ENCODE measurements at regions not wholly inside any gene's neighbourhood (a gene's known extent, or its start where the extent isn't known, plus 50 kb on each side); places are given as distances from the start of the nearest gene placed in this dataset.

- Histone ChIP-seq H3K4me1 (ENCODE audit: low read length) (no peaks in the 10 kb centered on the region), H3K36me3 (ENCODE audit: insufficient read depth, low read length) (no peaks in the 10 kb centered on the region), H3K27me3 (ENCODE audit: low read length) (no peaks in the 10 kb centered on the region), H3K4me2 (ENCODE audit: low read depth, low read length, poor library complexity, severe bottlenecking) (no peak overlapping the region), H4K20me1 (ENCODE audit: insufficient read depth, low read depth, low read length) (no peaks in the 10 kb centered on the region), H2AFZ (ENCODE audit: low read length) (no peak overlapping the region), H3K27ac (ENCODE audit: low read length) (no peak overlapping the region), H3K4me3 (ENCODE audit: low read length) (no peak overlapping the region), H3K9me2 (replicated peaks; ENCODE audit: insufficient read depth, low read length) (no peaks in the 10 kb centered on the region), H3K9me3 (ENCODE audit: low read length) (peaks cover 14% of the 10 kb centered on the region), H3K9ac (ENCODE audit: low read length) (no peak overlapping the region), H3K79me2 (ENCODE audit: low read length) (no peaks in the 10 kb centered on the region)
- no peak for DNase-seq
Observed at GRCh38 chr6:128757961-128758360, 125.0 kb upstream of the LAMA2 start.

GRCh38 chr6:128754658-128755256 lies 128.2 kb upstream of the LAMA2 start:
- H3K79me2 ChIP-seq (ENCODE audit: low read length) = no peaks in the 10 kb centered on the region
- H3K36me3 ChIP-seq (ENCODE audit: insufficient read depth, low read length) = no peaks in the 10 kb centered on the region
- DNase-seq = no peak
- H3K9me3 ChIP-seq (ENCODE audit: low read length) = peaks cover 6% of the 10 kb centered on the region; the same call in 1 of the 2 replicates
- no peaks in the 10 kb centered on the region for H4K20me1 ChIP-seq (ENCODE audit: insufficient read depth, low read depth, low read length)
- no peak overlapping the region for H3K27ac ChIP-seq (ENCODE audit: low read length)
- no peak overlapping the region for H3K4me2 ChIP-seq (ENCODE audit: low read depth, low read length, poor library complexity, severe bottlenecking)
- H3K9me2 ChIP-seq (replicated peaks; ENCODE audit: insufficient read depth, low read length) = no peaks in the 10 kb centered on the region
- H3K27me3 ChIP-seq (ENCODE audit: low read length) = no peaks in the 10 kb centered on the region
- no peak overlapping the region for H3K9ac ChIP-seq (ENCODE audit: low read length)
- H3K4me1 ChIP-seq (ENCODE audit: low read length) = no peaks in the 10 kb centered on the region
- no peak overlapping the region for H2AFZ ChIP-seq (ENCODE audit: low read length)
- no peak overlapping the region for H3K4me3 ChIP-seq (ENCODE audit: low read length)

GRCh38 chr6:128743974-128744765 lies 138.8 kb upstream of the LAMA2 start:
- no peak overlapping the region for H2AFZ ChIP-seq (ENCODE audit: low read length)

GRCh38 chr6:128742900-128743299 lies 140.0 kb upstream of the LAMA2 start:
- H3K36me3 ChIP-seq (ENCODE audit: insufficient read depth, low read length) = no peaks in the 10 kb centered on the region
- H2AFZ ChIP-seq (ENCODE audit: low read length) = no peak overlapping the region
- H3K9ac ChIP-seq (ENCODE audit: low read length) = no peak overlapping the region
- H3K79me2 ChIP-seq (ENCODE audit: low read length) = no peaks in the 10 kb centered on the region
- no peak overlapping the region for H3K4me3 ChIP-seq (ENCODE audit: low read length)
- no peaks in the 10 kb centered on the region for H4K20me1 ChIP-seq (ENCODE audit: insufficient read depth, low read depth, low read length)
- no peak for DNase-seq
- no peak overlapping the region for H3K4me2 ChIP-seq (ENCODE audit: low read depth, low read length, poor library complexity, severe bottlenecking)
- no peaks in the 10 kb centered on the region for H3K27me3 ChIP-seq (ENCODE audit: low read length)
- H3K9me3 ChIP-seq (ENCODE audit: low read length) = peaks cover 18% of the 10 kb centered on the region
- H3K4me1 ChIP-seq (ENCODE audit: low read length) = no peaks in the 10 kb centered on the region
- no peaks in the 10 kb centered on the region for H3K9me2 ChIP-seq (replicated peaks; ENCODE audit: insufficient read depth, low read length)
- H3K27ac ChIP-seq (ENCODE audit: low read length) = no peak overlapping the region

More at GRCh38 chr6:128743974-128744765, 138.8 kb upstream of the LAMA2 start:
- Histone ChIP-seq H3K4me3 (ENCODE audit: low read length) (no peak overlapping the region), H3K4me2 (ENCODE audit: low read depth, low read length, poor library complexity, severe bottlenecking) (no peak overlapping the region), H3K4me1 (ENCODE audit: low read length) (no peaks in the 10 kb centered on the region), H4K20me1 (ENCODE audit: insufficient read depth, low read depth, low read length) (no peaks in the 10 kb centered on the region), H3K9me2 (replicated peaks; ENCODE audit: insufficient read depth, low read length) (no peaks in the 10 kb centered on the region), H3K27me3 (ENCODE audit: low read length) (no peaks in the 10 kb centered on the region), H3K36me3 (ENCODE audit: insufficient read depth, low read length) (no peaks in the 10 kb centered on the region), H3K9ac (ENCODE audit: low read length) (no peak overlapping the region), H3K79me2 (ENCODE audit: low read length) (no peaks in the 10 kb centered on the region), H3K9me3 (ENCODE audit: low read length) (peaks cover 18% of the 10 kb centered on the region), H3K27ac (ENCODE audit: low read length) (no peak overlapping the region)
- DNase-seq = no peak

- Histone ChIP-seq H3K9me2 (replicated peaks; ENCODE audit: insufficient read depth, low read length) (no peaks in the 10 kb centered on the region), H3K4me2 (ENCODE audit: low read depth, low read length, poor library complexity, severe bottlenecking) (no peak overlapping the region), H3K27ac (ENCODE audit: low read length) (no peak overlapping the region), H3K4me3 (ENCODE audit: low read length) (no peak overlapping the region), H3K9me3 (ENCODE audit: low read length) (peaks cover 15% of the 10 kb centered on the region), H3K27me3 (ENCODE audit: low read length) (no peaks in the 10 kb centered on the region), H3K79me2 (ENCODE audit: low read length) (no peaks in the 10 kb centered on the region), H3K36me3 (ENCODE audit: insufficient read depth, low read length) (no peaks in the 10 kb centered on the region), H3K4me1 (ENCODE audit: low read length) (no peaks in the 10 kb centered on the region), H4K20me1 (ENCODE audit: insufficient read depth, low read depth, low read length) (no peaks in the 10 kb centered on the region), H2AFZ (ENCODE audit: low read length) (no peak overlapping the region), H3K9ac (ENCODE audit: low read length) (no peak overlapping the region)
- DNase-seq = no peak
Observed at GRCh38 chr6:128740951-128741350, 142.0 kb upstream of the LAMA2 start.

- Histone ChIP-seq H3K9me2 (replicated peaks; ENCODE audit: insufficient read depth, low read length) (no peaks in the 10 kb centered on the region), H3K4me2 (ENCODE audit: low read depth, low read length, poor library complexity, severe bottlenecking) (no peak overlapping the region), H3K79me2 (ENCODE audit: low read length) (no peaks in the 10 kb centered on the region), H3K9ac (ENCODE audit: low read length) (no peak overlapping the region), H3K9me3 (ENCODE audit: low read length) (peaks cover 5% of the 10 kb centered on the region), H2AFZ (ENCODE audit: low read length) (no peak overlapping the region), H4K20me1 (ENCODE audit: insufficient read depth, low read depth, low read length) (no peaks in the 10 kb centered on the region), H3K27ac (ENCODE audit: low read length) (no peak overlapping the region), H3K4me1 (ENCODE audit: low read length) (no peaks in the 10 kb centered on the region), H3K27me3 (ENCODE audit: low read length) (no peaks in the 10 kb centered on the region), H3K4me3 (ENCODE audit: low read length) (no peak overlapping the region), H3K36me3 (ENCODE audit: insufficient read depth, low read length) (no peaks in the 10 kb centered on the region)
- DNase-seq = no peak
Observed at GRCh38 chr6:128739112-128739511, 143.8 kb upstream of the LAMA2 start.

GRCh38 chr6:128738112-128738511 lies 144.8 kb upstream of the LAMA2 start:
- Histone ChIP-seq H2AFZ (ENCODE audit: low read length) (no peak overlapping the region), H3K9me3 (ENCODE audit: low read length) (peaks cover 4% of the 10 kb centered on the region), H3K27ac (ENCODE audit: low read length) (no peak overlapping the region), H3K4me1 (ENCODE audit: low read length) (no peaks in the 10 kb centered on the region), H3K79me2 (ENCODE audit: low read length) (no peaks in the 10 kb centered on the region), H3K9ac (ENCODE audit: low read length) (no peak overlapping the region), H3K4me2 (ENCODE audit: low read depth, low read length, poor library complexity, severe bottlenecking) (no peak overlapping the region), H3K4me3 (ENCODE audit: low read length) (no peak overlapping the region), H3K9me2 (replicated peaks; ENCODE audit: insufficient read depth, low read length) (no peaks in the 10 kb centered on the region), H3K27me3 (ENCODE audit: low read length) (no peaks in the 10 kb centered on the region), H4K20me1 (ENCODE audit: insufficient read depth, low read depth, low read length) (no peaks in the 10 kb centered on the region), H3K36me3 (ENCODE audit: insufficient read depth, low read length) (no peaks in the 10 kb centered on the region)
- no peak for DNase-seq

GRCh38 chr6:128736780-128737179 lies 146.2 kb upstream of the LAMA2 start:
- H2AFZ ChIP-seq (ENCODE audit: low read length) = no peak overlapping the region

More at GRCh38 chr6:128736780-128737179, 146.2 kb upstream of the LAMA2 start:
- Histone ChIP-seq H4K20me1 (ENCODE audit: insufficient read depth, low read depth, low read length) (no peaks in the 10 kb centered on the region), H3K9me2 (replicated peaks; ENCODE audit: insufficient read depth, low read length) (no peaks in the 10 kb centered on the region), H3K4me2 (ENCODE audit: low read depth, low read length, poor library complexity, severe bottlenecking) (no peak overlapping the region), H3K36me3 (ENCODE audit: insufficient read depth, low read length) (no peaks in the 10 kb centered on the region), H3K27me3 (ENCODE audit: low read length) (no peaks in the 10 kb centered on the region), H3K4me1 (ENCODE audit: low read length) (no peaks in the 10 kb centered on the region), H3K9ac (ENCODE audit: low read length) (no peak overlapping the region), H3K9me3 (ENCODE audit: low read length) (no peaks in the 10 kb centered on the region), H3K79me2 (ENCODE audit: low read length) (no peaks in the 10 kb centered on the region), H3K4me3 (ENCODE audit: low read length) (no peak overlapping the region), H3K27ac (ENCODE audit: low read length) (no peak overlapping the region)
- no peak for DNase-seq
